HG02610 (cell line): ENCODE measurements at regions not wholly inside any gene's neighbourhood (a gene's known extent, or its start where the extent isn't known, plus 50 kb on each side); places are given as distances from the start of the nearest gene placed in this dataset.
"Not testable (repeated sequence)": the region's sequence is repeated elsewhere in the genome, so short reads cannot be mapped to it uniquely, and the experiment has no call there.

ENCODE experiments used
- ATAC-seq: cut with Tn5 transposase; IDR thresholded peaks from one replicate; pipeline ENCODE4 v1.9.1; 2021; ENCODE audit warnings: mild to moderate bottlenecking, moderate library complexity; ENCODE audit not compliant: unreplicated experiment

DNA sequence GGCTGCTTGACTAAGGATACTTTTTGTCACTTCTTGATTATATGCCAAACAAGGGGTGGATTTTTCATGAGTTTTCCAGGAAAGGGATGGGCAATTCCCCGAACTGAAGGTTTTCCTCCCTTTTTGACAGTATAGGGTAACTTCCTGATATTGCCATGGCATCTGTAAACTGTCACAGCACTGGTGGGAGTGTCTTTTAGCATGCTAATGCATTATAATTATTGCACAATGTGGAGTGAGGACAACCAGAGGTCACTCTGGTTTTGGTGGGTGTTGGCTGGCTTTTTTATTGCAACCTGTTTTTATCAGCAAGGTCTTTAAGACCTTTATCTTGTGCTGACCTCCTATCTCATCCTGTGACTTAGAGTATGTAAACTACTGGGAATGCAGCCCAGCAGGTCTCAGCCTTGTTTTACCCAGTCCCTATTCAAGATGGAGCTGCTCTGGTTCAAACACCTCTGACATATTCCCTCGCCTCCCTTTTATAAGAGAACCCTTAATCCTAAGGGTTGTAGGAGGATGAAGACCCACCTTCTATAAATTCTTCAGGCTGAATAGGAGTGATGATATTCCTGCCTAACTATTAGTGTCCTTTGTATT lies 471.2 kb downstream of the ATP23 start:
- no peak for ATAC-seq

DNA sequence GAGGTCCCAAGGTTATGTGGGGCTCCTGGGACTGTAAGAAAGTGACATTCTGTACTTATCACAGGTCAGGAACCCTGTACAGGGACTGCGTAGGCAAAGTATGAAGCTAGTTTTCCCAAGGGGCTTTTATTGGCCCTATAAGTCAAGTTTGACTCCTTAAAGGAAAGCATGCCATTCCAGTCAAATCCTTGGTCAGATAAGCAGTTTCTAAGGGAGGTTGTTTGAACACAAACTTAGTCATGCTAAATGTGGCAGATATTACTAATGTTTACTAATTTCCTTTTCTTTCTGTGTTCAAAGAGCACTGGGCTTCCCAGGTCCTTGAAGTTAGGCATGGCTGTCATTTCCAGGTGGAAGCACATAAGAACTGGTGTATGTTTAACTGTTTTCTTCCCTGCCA lies 472.4 kb downstream of the ATP23 start:
- no peak for ATAC-seq

DNA sequence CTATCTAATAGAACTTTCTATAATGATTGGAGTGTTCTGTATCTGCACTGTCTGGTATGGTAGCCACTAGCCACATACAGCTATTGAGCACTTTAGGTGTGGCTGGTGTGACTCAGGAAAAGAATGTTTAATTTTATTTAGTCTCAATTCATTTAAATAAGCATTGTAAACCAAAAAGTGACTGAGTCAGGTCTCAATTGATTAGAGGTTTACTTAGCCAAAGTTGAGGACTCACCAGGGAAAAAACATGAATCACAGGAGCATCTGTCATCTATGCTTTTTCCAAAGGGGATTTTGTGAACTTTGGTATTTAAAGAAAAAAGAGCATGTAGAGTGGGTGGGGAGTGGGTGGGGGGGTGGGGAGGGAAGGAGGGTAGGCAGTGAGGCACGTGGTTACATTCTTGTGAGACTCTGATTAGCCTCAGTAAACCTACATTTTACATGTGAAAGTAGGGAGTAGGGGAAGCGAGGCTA lies 473.1 kb downstream of the ATP23 start:
- ATAC-seq: no peak

DNA sequence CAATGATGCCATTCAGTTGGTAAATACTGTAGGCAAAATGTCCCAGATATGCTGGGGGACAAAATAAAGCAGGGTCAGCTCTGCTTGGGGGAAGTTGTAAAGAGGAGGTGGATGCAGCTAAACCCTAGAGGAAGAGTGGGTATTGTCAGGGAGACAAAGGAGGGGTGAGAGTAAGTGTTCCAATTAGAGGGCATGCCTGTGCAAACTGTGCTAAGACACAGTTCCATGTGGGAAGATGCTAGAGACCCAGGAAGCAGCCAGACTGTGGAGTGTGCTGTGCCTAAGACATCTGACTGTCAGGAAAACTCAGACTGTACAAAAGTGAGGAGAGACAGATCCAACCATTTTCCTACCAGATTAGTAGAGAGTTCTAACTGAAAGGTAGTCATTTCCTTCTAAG lies 474.3 kb downstream of the ATP23 start:
- ATAC-seq: no peak

DNA sequence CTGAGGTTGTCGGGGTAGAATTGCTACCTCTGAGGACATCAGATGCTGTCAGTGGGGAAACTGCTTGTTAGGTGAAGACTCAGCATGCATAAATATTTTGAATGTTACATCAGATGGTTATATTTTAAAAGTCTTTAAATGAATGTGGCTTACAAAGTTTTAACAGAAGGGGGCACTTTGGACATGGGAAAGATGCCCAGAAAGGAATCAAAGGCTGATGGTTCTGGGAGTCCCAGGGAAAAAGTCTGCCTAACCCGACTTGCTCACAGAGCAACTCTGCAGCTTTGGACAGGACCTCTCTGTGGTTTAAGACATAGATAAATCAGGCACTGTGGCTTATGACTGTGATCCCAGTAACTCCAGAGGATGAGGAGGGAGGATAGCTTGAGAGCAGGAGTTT lies 474.9 kb downstream of the ATP23 start:
- no peak for ATAC-seq

DNA sequence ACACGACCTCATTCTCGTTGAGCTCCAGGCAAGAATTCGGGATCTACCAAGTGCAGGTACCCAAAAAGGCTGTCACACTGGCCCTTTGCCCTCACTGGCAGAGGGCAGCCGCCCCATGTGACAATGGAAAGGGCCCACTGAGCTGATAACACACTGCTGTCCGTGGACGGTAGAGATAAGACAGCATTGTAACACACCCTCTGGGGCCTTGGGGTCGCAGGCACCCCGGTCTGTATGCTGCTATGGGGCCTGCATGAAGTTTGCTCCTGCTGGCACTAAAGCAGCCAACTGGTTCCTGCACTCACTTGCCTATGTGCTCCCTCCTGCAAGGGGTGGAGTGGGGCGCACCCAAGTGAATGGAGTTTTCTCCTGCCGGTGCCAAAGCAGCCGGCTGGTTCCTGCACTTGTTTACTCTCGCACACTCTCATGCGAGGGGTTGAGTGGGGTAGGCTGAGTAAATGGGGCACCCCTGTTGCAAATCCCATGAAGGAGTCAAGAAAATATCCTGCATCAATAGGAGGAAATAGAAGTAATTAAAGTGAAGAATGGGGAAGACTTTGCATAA lies 477.9 kb downstream of the ATP23 start:
- ATAC-seq: no peak

DNA sequence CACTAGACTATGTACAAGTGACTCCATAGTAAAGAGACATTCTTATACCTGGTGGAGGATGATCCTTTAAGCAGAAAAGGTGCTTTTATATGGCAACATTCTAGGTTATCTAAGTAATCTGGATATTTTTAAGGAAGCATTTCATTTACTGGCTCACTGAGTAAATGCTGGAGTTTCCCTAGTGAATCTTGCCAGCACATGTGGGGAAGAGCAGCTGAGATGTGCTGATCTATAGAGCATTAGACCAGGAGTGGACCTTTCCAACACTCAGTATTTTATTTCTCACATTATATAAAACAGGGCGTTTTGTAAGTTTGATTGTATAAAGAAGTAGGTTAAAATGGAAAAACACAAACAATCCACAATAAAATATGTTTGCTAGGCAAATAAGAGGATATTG lies 478.5 kb downstream of the ATP23 start:
- no peak for ATAC-seq

DNA sequence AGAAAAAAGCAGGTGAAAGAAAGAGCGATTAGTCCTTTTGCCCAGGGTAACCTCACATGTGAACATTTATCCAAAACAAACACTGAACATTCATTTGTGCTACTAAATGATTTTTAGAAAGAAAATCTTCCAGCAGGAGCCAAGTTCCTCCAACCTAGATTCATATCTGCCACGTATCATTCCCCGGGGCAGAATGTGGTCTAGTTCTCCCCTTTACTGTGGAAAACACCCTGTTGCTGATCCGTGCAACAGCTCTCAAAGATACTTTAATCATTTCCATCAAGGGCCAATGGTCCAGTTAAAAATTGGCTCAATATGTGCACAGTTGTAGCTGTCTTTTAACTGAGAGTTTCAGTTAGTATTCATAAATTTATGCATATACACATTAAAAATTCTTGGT lies 479.1 kb downstream of the ATP23 start:
- ATAC-seq: no peak

DNA sequence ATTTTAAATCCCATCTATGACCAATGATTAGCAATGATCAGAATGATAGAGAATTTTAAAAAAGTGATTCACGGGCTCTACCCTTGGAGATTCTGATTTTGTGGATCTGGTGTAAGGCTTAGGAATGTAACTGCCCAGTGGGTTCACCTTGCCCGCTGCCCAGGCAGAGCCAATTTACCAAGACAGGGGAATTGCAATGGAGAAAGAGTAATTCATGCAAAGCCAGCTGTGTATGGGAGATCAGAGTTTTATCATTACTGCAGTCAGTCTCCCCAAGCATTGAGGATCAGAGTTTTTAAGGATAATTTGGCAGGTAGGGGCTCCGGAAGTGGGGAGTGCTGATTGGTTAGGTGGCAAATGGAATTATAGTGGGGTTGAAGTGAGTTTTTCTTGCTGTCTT lies 480.6 kb downstream of the ATP23 start:
- no peak for ATAC-seq

DNA sequence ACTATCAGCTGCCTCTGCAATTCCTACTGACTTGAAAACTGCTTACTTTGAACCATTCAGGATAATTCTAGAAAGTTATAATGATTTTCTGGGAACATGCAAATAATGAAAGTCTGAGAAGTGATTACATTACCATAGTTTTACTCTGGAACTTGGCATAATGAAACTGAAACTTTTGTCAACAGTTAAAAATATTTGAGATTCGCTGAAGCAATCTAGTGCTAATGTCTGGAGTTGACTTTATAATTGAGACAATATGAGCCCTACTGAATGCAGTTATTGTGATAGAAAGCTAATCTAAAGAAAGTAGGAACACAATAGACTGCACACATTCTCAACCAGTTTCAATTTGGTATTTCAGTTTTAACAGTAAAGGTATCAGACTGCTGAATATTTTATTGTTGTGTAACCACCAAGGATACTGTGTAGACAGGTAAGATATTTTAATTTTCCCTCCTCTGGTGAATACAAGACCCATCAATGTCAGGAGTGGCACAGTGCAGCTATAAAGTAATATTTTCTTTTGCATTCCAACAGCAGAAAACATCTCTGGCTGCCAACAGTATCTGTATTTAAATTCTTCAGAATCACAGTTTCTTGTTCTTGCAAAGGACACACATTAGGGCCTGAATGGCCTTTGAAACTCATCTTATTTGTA lies 483.5 kb downstream of the ATP23 start:
- peak; percentile 48 for ATAC-seq

DNA sequence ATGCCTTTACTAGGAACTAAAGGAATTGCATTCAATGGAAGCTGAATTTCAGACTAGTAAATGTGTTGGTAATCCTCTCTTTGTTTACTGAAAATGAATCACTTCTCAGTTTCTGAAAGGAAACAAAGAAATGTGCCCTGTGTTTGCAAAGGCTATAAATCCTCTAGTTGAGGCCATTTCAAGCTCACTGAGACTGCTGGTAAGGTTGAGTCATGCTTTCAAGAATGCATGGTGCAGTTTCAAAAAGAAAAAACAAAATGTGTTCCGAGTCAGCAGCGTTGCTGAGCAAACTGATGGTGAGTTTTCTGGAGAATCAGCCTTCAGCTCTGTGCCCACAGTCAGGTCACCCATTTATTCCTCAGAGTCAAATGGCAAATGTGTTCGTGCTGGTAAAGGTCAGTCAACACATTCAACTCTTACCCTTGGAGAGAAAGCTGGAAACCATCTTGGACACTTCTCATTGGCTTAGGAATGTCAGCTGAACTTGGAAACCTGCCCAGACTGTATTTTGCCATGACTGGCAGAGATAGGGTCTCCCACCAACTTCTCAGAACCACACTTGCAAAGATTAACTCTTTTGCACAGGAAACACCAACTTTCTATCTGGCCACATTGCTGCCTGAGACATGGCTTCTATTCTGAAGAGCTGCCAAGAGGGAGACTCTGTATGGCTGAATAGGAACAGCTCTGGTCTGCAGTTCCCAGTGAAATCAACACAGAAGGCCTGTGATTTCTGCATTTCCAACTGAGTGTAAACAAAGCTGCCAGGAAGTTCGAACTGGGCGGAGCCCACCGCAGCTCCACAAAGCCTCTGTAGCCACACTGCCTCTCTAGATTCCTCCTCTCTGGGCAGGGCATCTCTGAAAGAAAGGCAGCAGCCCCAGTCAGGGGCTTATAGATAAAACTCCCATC lies 484.4 kb downstream of the ATP23 start:
- peak; percentile 90 for ATAC-seq

DNA sequence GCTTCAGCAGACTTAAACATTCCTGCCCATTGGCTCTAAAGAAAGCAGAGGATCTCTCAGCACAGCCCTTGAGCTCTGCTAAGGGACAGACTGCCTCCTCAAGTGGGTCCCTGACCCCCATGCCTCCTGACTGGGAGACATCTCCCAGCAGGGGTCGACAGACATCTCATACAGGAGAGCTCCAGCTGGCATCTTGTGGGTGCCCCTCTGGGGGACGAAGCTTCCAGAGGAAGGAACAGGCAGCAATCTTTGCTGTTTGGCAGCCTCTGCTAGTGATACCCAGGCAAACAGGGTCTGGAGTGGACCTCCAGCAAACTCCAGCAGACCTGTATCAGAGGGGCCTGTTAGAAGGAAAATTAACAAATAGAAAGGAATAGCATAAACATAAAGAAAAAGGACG lies 485.1 kb downstream of the ATP23 start:
- not testable (repeated sequence) for ATAC-seq

DNA sequence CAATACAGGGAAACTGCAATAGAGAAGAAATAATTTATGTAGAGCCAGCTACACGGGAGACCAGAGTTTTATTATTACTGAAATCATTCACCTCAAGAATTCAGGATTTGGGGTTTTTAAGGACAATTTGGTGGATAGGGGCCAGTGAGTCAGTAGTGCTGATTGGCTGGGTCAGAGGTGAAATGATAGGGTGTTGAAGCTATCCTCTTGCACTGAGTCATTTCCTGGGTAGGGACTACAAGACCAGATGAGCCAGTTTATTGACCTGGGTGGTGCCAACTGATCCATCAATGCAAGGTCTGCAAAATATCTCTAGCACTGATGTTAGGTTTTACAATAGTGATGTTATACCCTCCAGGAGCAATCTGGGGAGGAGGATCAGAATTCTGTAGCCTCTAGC lies 486.3 kb downstream of the LRIG3 start:
- ATAC-seq: no peak

DNA sequence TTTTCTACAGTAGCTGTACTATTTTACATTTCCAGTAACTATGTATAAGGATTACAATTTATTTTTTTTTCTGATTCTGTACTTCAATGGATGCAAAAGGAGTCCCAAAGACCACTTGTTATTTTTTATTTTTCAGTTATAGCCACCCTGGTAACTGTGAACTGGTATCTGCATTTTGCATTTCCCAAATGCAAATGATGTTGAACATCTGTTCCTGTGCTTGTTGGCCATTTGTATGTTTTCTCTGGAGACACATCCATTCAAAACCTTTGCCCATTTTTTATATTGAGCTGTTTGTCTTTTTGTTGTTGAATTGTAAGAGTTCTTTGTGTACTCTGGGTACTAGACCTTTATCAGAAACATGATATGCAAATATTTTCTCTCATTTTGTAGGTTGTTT lies 485.6 kb downstream of the LRIG3 start:
- ATAC-seq: no peak

DNA sequence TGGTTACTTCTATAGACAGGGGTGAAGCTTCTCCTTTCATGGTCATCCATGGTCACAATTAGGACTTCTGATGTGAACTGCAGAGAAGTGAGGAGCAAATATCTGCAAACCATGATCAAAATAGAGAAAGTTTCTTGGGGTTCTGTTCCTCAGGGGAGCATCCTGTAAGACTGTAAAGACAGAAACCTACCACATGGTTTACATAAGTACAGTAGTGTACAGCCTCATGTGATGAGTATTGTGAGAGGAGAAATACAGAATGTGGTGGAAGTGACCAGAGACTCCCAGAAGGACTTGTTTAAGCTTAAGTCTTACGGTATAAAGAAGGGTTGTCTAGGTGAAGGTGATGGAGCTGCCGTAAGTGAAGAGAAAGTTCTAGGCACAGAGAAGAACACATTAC lies 484.7 kb downstream of the LRIG3 start:
- ATAC-seq: peak; percentile 56

DNA sequence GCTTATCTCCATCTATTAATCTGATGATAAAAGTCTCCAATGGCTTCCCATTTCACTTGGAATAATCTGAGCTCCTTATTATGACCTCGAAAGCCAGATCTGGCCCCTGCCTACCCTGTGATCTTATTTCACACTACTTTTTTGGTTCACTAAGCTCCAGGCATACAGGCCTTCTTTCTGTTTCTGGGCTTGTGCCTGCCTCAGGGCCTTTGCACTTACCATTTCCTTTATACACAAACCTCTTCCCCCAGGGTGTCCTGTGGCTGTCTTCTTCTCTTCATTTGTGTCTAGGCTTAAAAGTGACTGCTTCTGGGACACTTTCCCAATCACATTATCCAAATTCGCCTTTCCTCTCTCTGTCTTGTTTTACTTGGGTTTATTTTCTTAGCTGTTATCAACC lies 478.8 kb downstream of the LRIG3 start:
- ATAC-seq: no peak

DNA sequence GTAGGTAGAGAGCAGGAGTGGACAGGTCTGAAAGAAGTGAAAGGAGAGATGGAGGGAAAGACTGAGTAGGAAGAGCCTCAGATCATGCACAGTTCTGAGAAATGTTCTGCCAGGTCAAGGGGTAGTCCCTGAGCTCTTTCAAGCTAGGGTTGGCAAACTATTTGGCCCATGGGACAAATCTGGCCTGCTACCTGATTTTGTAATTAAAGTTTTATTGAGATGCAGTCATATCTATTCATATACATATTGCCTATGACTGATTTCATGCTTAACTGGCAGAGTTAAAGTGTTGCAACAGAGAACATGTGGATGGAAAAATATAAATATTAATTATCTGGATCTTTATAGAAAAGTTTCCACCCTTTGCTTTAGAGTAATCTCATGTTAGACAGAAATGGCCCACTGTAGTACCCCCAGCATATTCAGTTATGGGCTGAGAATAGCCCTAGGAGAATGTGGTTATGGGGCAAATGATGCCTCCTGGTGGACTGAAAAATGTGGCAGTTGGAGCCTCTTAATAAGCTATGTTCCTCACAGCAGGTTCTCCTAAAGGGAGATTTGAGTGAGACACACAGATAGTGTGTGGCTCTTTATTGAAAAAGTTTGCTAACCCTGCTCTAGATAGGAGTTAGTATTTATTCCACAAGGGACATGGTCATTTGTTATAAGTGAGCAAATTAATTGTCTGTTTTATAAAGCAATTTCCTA lies 476.9 kb downstream of the LRIG3 start:
- ATAC-seq: peak; percentile 73

DNA sequence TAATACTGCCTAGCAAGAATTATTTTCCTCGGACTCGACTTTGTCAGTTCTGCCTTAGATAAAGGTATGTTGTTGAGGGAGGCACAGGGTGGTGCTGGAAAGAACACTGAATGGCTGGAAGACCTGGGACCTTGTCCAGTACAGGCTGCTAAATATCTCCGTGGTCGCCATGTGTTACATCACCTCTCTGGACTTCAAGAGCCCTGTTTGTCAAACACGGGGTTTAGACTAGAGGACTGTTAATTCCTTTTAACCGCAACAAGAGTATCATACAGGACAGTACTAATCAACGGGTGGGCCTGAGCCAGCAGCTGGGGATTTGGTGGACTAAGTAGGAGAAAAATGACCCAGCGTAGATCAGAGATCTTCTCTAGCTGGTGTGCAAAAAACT lies 476.3 kb downstream of the LRIG3 start:
- ATAC-seq: no peak

DNA sequence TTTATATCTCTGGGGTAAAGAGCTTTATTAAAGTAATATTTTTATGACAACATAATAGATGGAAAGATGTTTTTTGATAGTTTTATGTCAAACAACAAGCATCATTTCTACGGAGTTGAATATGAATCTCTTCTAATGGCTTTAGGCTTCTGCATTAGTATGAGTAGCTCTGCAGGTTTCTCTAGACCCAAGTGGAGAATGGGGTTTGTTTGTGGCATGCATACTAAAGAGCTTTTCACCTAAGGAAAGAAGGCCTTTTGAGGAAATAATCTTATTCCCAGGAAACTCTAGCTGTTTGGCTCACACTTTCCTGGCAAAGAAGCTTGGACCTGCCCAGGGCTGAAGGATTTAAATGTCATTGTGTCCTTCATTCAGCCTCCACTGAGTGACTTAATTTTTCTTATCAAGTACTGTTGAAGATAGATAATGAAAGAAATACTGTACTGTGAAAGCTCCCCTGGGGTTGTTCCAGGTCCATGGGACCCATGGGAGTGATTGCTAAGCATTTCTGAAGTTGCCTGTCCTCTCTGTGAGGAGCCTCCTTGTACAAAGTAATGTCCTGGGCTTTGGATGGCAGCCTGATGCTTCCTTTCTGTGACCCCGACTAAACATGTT lies 469.3 kb downstream of the LRIG3 start:
- no peak for ATAC-seq

DNA sequence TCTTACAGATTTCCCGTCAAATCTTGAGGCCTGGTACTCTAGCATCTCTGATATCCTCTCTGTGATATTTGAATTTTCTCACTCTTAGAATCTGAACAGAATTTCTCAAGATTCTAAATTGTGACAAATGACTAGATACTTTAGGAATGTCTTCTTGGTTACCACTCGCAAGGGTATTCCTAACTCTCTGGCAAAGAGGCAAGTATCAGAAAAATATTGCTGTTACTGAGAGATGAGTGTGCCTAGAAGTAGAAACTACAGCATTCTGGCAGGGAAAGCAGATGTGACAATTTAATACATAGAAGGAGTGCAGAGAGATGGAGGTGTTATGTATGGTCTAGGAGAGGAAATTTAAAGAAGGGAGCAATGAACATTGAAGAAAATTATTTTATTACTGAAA lies 467.8 kb downstream of the LRIG3 start:
- ATAC-seq: no peak

DNA sequence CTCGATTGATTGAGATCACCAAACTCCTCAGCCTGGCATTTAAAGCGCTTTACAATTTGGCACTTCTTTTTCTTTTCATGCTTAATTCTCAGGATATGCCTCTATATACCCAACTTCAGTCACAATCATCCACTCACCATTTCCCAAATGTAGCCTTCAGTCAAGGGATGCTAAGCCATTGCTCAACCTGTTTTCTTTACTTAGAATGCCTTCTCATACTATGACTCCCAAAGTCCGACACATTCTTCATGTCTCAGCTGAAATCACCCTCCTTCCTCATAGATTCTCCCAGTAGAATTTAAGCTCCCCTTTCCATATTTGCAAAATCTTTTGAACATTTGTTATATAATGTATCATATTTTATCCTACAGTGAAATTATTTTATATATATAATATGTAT lies 467.0 kb downstream of the LRIG3 start:
- ATAC-seq: no peak
